ENCODE measurements at regions not wholly inside any gene's neighbourhood (a gene's known extent, or its start where the extent isn't known, plus 50 kb on each side); places are given as distances from the start of the nearest gene placed in this dataset.

DNA sequence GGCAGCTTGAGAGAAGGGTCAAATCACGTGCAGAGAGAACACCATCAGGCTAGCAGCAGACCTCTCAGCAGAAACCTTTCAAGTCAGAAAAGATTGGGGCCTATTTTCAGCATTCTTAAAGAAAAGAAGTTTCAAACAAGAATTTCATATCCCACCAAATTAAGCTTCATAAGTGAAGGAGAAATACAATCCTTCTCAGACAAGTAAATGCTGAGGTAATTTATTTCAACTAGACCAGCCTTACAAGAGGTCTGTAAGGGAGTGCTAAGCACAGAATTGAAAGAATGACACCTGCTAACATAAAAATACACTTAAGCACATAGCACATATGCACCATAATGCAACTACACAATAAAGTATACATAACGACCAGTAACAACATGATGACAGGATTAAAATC is 693.9 kb downstream of the NYAP2 start:
- TF ChIP-seq, protein P1, sequence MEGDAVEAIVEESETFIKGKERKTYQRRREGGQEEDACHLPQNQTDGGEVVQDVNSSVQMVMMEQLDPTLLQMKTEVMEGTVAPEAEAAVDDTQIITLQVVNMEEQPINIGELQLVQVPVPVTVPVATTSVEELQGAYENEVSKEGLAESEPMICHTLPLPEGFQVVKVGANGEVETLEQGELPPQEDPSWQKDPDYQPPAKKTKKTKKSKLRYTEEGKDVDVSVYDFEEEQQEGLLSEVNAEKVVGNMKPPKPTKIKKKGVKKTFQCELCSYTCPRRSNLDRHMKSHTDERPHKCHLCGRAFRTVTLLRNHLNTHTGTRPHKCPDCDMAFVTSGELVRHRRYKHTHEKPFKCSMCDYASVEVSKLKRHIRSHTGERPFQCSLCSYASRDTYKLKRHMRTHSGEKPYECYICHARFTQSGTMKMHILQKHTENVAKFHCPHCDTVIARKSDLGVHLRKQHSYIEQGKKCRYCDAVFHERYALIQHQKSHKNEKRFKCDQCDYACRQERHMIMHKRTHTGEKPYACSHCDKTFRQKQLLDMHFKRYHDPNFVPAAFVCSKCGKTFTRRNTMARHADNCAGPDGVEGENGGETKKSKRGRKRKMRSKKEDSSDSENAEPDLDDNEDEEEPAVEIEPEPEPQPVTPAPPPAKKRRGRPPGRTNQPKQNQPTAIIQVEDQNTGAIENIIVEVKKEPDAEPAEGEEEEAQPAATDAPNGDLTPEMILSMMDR (conservative IDR thresholded peaks at IDR 0.05; ENCODE audit: low read depth in 2 of 2), result no peak
- no peak for TF ChIP-seq EZH2 (IDR thresholded peaks at IDR 0.05; ENCODE audit: low read depth, unreplicated experiment)
